HepG2 (cell line): ENCODE measurements at regions not wholly inside any gene's neighbourhood (a gene's known extent, or its start where the extent isn't known, plus 50 kb on each side); places are given as distances from the start of the nearest gene placed in this dataset.

Experiments
- AGO1 ChIP-seq: fragments of 200-400 bp; formaldehyde crosslinking; IDR thresholded peaks from 2 replicates; pipeline ENCODE4 v1.6.1; 2017; ENCODE audit warnings: mild to moderate bottlenecking, low read depth, low read length, moderate library complexity; ENCODE audit not compliant: poor library complexity, severe bottlenecking
- JDP2 ChIP-seq: sonication (generic); formaldehyde crosslinking; IDR thresholded peaks from 2 replicates; pipeline ENCODE4 v1.8.1; 2022; ENCODE audit warnings: missing genetic modification reagents, borderline replicate concordance
- MEIS1 ChIP-seq: sonication (generic); formaldehyde crosslinking; IDR thresholded peaks from 2 replicates; pipeline ENCODE4 v1.9.0; 2021; ENCODE audit warnings: mild to moderate bottlenecking, missing genetic modification reagents, moderate library complexity, borderline replicate concordance
- ZFP36L2 ChIP-seq: sonication (generic); formaldehyde crosslinking; IDR thresholded peaks from 2 replicates; pipeline ENCODE4 v1.4.0; 2020; ENCODE audit warnings: missing genetic modification reagents
- TF ChIP-seq, protein P1 (sequence below), 2 experiments: sonication (generic) in 1 of 2; formaldehyde crosslinking in 1 of 2; IDR thresholded peaks; 2 replicates each; pipeline versions ENCODE4 v1.6.1 to v1.9.0; 2014 to 2022; ENCODE audit warnings: antibody characterized with exemption in 1 of 2, borderline replicate concordance in 1 of 2, inconsistent platforms in 1 of 2, low read depth in 1 of 2, missing genetic modification reagents in 1 of 2
- TF ChIP-seq, protein P2 (sequence below): sonication (generic); formaldehyde crosslinking; IDR thresholded peaks from 2 replicates; pipeline ENCODE4 v1.4.0; 2020; ENCODE audit warnings: mild to moderate bottlenecking, missing genetic modification reagents, borderline replicate concordance

DNA sequence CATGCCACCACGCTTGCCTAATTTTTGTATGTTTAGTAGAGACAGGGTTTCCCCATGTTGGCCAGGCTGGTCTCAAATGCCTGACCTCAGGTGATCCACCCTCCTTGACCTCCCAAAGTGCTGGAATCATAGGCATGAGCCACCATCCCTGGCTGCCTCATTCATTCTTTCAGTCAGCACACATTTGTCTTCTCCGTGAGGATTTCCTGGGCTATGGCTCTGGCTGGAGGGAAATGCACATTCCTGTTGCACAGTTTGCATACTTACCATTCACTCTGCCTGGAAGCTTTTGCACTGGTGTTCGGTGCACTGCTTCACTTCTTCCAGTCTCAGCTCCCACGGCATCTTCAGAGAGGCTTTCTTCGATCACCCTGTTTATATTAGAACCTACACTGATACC lies 267.8 kb downstream of the STIM2 start (continued):
- TF ChIP-seq, protein P1, sequence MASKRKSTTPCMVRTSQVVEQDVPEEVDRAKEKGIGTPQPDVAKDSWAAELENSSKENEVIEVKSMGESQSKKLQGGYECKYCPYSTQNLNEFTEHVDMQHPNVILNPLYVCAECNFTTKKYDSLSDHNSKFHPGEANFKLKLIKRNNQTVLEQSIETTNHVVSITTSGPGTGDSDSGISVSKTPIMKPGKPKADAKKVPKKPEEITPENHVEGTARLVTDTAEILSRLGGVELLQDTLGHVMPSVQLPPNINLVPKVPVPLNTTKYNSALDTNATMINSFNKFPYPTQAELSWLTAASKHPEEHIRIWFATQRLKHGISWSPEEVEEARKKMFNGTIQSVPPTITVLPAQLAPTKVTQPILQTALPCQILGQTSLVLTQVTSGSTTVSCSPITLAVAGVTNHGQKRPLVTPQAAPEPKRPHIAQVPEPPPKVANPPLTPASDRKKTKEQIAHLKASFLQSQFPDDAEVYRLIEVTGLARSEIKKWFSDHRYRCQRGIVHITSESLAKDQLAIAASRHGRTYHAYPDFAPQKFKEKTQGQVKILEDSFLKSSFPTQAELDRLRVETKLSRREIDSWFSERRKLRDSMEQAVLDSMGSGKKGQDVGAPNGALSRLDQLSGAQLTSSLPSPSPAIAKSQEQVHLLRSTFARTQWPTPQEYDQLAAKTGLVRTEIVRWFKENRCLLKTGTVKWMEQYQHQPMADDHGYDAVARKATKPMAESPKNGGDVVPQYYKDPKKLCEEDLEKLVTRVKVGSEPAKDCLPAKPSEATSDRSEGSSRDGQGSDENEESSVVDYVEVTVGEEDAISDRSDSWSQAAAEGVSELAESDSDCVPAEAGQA (IDR thresholded peaks at IDR 0.05; ENCODE audit: low read depth), result no peak
- TF ChIP-seq, protein P1 (CRISPR knock-in tag; IDR thresholded peaks at IDR 0.05; ENCODE audit: borderline replicate concordance), result no peak
- TF ChIP-seq, protein P2, sequence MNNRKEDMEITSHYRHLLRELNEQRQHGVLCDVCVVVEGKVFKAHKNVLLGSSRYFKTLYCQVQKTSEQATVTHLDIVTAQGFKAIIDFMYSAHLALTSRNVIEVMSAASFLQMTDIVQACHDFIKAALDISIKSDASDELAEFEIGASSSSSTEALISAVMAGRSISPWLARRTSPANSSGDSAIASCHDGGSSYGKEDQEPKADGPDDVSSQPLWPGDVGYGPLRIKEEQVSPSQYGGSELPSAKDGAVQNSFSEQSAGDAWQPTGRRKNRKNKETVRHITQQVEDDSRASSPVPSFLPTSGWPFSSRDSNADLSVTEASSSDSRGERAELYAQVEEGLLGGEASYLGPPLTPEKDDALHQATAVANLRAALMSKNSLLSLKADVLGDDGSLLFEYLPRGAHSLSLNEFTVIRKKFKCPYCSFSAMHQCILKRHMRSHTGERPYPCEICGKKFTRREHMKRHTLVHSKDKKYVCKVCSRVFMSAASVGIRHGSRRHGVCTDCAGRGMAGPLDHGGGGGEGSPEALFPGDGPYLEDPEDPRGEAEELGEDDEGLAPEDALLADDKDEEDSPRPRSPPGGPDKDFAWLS, result no peak
- TF ChIP-seq ZFP36L2 (CRISPR knock-in tag) (no peak), MEIS1 (no peak), AGO1 (no peak), JDP2 (CRISPR knock-in tag) (no peak)
